ENCODE measurements at regions not wholly inside any gene's neighbourhood (a gene's known extent, or its start where the extent isn't known, plus 50 kb on each side); places are given as distances from the start of the nearest gene placed in this dataset.

DNA sequence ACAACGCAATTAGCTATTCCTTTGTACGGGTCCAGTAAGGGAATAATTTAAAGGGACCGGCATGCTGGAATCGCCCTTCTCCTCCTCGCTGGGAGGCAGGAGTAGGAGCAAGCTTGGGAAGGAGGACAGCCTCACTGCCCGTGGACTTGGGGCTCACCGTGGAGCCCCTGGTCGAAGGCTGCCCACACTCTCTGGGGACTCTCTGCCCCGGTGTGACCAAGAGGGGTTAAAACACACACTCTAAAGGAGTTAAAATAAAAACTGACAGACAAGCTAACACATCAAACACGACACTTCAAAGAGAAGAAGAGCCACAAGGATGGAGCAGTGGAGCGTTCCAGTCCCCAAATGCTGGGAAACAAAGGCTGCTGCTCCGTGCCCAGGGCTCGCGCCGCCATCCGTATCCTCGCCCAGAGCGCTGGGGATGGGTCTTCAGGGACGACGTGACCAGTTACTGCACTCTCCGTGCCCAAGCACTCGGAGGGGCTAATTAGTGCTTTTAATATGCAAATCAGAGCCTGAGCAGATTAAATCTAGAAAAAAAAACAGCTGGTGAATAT, 123.3 kb downstream of the PAPOLA start:
- no peak overlapping the region for H3K27ac Mint-ChIP-seq (ENCODE audit: unreplicated experiment)
- intact Hi-C loops (cut with micrococcal nuclease; ENCODE audit: unreplicated experiment), result no loop called here
- BruUV-seq (replicated peaks), result no TSS peak
- H3K9me3 Mint-ChIP-seq (ENCODE audit: low read depth, unreplicated experiment), result no peaks in the 10 kb centered on the region
- TF ChIP-seq, protein P1, sequence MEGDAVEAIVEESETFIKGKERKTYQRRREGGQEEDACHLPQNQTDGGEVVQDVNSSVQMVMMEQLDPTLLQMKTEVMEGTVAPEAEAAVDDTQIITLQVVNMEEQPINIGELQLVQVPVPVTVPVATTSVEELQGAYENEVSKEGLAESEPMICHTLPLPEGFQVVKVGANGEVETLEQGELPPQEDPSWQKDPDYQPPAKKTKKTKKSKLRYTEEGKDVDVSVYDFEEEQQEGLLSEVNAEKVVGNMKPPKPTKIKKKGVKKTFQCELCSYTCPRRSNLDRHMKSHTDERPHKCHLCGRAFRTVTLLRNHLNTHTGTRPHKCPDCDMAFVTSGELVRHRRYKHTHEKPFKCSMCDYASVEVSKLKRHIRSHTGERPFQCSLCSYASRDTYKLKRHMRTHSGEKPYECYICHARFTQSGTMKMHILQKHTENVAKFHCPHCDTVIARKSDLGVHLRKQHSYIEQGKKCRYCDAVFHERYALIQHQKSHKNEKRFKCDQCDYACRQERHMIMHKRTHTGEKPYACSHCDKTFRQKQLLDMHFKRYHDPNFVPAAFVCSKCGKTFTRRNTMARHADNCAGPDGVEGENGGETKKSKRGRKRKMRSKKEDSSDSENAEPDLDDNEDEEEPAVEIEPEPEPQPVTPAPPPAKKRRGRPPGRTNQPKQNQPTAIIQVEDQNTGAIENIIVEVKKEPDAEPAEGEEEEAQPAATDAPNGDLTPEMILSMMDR (IDR thresholded peaks at IDR 0.05; ENCODE audit: unreplicated experiment), result no peak
- DNase-seq, result no peak
- H3K27me3 Mint-ChIP-seq (ENCODE audit: unreplicated experiment), result peaks cover 42% of the 10 kb centered on the region
- CTCF ChIA-PET, result no interaction called here
- H3K36me3 Mint-ChIP-seq (ENCODE audit: insufficient read depth, unreplicated experiment), result no peaks in the 10 kb centered on the region
- H3K4me1 Mint-ChIP-seq (ENCODE audit: low read depth, unreplicated experiment), result no peaks in the 10 kb centered on the region
- H3K4me3 Mint-ChIP-seq (ENCODE audit: low read depth, unreplicated experiment), result no peak overlapping the region

DNA sequence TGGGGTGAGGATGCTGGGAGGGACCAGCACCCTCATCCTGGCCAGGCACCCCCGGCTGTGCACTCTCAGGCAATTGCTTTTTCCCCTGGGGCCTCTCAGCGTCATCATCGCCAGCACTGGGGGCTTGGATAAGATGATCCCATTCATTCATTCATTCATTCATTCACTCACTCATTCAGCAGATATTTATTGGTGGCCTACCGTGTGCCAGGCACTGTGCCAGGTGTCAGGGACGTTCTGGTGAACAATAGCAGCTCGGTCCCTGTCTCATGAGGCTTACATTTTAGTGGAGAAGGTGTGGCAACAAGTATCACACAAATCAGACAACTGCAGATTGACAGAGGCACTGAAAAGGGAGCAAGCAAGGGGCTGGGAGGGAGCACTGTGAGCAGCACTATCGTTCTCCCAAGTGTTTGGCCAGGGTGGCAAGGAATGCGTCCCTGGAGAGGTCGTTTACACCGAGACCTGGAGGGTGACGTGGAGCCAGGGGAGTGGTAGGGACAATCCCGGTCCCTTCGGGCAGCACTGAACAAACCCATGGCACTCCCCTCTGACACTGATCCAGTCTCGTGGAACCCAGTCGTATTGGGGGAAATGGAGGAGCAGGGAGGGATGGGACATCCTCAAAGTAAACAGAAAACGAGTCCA, 124.1 kb downstream of the PAPOLA start:
- H3K36me3 Mint-ChIP-seq (ENCODE audit: insufficient read depth, unreplicated experiment), result no peaks in the 10 kb centered on the region
- H3K27ac Mint-ChIP-seq (ENCODE audit: unreplicated experiment), result no peak overlapping the region
- no peaks in the 10 kb centered on the region for H3K4me1 Mint-ChIP-seq (ENCODE audit: low read depth, unreplicated experiment)
- DNase-seq, result no peak
- BruUV-seq (replicated peaks), result no TSS peak
- no peaks in the 10 kb centered on the region for H3K9me3 Mint-ChIP-seq (ENCODE audit: low read depth, unreplicated experiment)
- intact Hi-C loops (cut with micrococcal nuclease; ENCODE audit: unreplicated experiment), result no loop called here
- H3K4me3 Mint-ChIP-seq (ENCODE audit: low read depth, unreplicated experiment), result no peak overlapping the region
- CTCF ChIA-PET, result no interaction called here
- TF ChIP-seq, protein P1 (IDR thresholded peaks at IDR 0.05; ENCODE audit: unreplicated experiment), result no peak
- H3K27me3 Mint-ChIP-seq (ENCODE audit: unreplicated experiment), result peaks cover 35% of the 10 kb centered on the region

DNA sequence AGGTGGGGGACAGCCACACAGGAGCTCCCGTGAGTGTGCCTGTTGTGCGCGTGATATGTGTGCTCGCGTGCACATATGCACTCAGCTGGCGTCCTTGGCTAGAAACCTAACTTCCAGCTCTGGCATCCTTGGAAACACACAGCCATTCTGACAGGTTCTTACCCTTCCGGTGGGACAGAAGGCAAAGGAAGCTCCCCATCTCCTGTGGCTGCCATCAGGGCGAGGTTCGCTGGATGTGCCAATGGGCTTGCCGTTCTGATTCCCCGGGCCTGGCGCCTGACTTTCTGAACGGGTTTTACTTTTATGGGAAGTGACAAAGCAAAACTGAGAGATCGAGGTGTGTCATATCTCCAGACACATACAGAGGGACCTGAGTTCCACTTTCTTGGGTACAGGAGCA, 124.7 kb downstream of the PAPOLA start:
- H3K27ac Mint-ChIP-seq (ENCODE audit: unreplicated experiment), result no peak overlapping the region
- H3K9me3 Mint-ChIP-seq (ENCODE audit: low read depth, unreplicated experiment), result no peaks in the 10 kb centered on the region
- BruUV-seq (replicated peaks), result no TSS peak
- CTCF ChIA-PET, result no interaction called here
- peaks cover 34% of the 10 kb centered on the region for H3K27me3 Mint-ChIP-seq (ENCODE audit: unreplicated experiment)
- TF ChIP-seq, protein P1 (IDR thresholded peaks at IDR 0.05; ENCODE audit: unreplicated experiment), result no peak
- DNase-seq, result no peak
- peaks cover 3% of the 10 kb centered on the region for H3K4me1 Mint-ChIP-seq (ENCODE audit: low read depth, unreplicated experiment)
- no peak overlapping the region for H3K4me3 Mint-ChIP-seq (ENCODE audit: low read depth, unreplicated experiment)
- intact Hi-C loops (cut with micrococcal nuclease; ENCODE audit: unreplicated experiment), result no loop called here
- no peaks in the 10 kb centered on the region for H3K36me3 Mint-ChIP-seq (ENCODE audit: insufficient read depth, unreplicated experiment)

DNA sequence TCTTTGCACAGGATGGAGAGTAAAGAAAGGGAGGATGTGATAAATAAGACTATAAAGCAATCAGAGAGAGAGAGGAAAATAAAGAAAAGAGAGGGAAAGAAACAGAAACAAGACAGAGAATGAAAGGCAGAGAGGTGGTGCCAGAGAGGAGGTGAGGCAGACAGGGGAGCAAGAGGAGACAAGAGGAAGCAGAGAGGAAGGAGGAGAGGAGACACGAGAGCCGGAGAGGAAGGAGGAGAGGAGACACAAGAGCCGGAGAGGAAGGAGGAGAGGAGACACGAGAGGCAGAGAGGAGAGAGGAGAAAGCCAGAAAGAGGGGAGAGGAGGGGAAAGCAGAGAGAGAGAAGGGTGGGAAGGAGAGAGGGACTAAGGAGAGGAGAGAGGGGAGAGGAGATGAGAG, 125.2 kb downstream of the PAPOLA start:
- Mint-ChIP-seq H3K27me3 (ENCODE audit: unreplicated experiment) (peaks cover 34% of the 10 kb centered on the region), H3K27ac (ENCODE audit: unreplicated experiment) (no peak overlapping the region), H3K36me3 (ENCODE audit: insufficient read depth, unreplicated experiment) (no peaks in the 10 kb centered on the region), H3K9me3 (ENCODE audit: low read depth, unreplicated experiment) (no peaks in the 10 kb centered on the region), H3K4me1 (ENCODE audit: low read depth, unreplicated experiment) (peaks cover 8% of the 10 kb centered on the region), H3K4me3 (ENCODE audit: low read depth, unreplicated experiment) (no peak overlapping the region)
- intact Hi-C loops (cut with micrococcal nuclease; ENCODE audit: unreplicated experiment), result no loop called here
- CTCF ChIA-PET, result no interaction called here
- TF ChIP-seq, protein P1 (IDR thresholded peaks at IDR 0.05; ENCODE audit: unreplicated experiment), result no peak
- no peak for DNase-seq
- BruUV-seq (replicated peaks), result no TSS peak

Measured in Calu3 (cell line).